Gastroesophageal sphincter (tissue), 4 donors: ENCODE measurements at regions not wholly inside any gene's neighbourhood (a gene's known extent, or its start where the extent isn't known, plus 50 kb on each side); places are given as distances from the start of the nearest gene placed in this dataset.

ENCODE experiments used
- ATAC-seq: fragments of 150-250 bp; one replicate; pipeline ENCODE4 v1.9.1; 2016; ENCODE audit warnings: mild to moderate bottlenecking, moderate library complexity
- H3K27ac ChIP-seq, 4 donors: fragments of 200-600 bp; sonication (generic) in 3 of 4; 1 replicate in 3 of 4; 2 replicates in 1 of 4; pipeline ENCODE4 v1.5.1; 2016 to 2019
- H3K27me3 ChIP-seq: fragments of 200-600 bp; sonication (generic); one replicate; pipeline ENCODE4 v1.5.1; 2019
- H3K36me3 ChIP-seq, 2 donors: fragments of 200-600 bp; sonication (generic); one replicate each; pipeline ENCODE4 v1.5.1; 2019; ENCODE audit warnings: control low read depth in 1 of 2
- H3K4me1 ChIP-seq, 3 donors: fragments of 200-600 bp; sonication (generic); 1 replicate in 2 of 3; 2 replicates in 1 of 3; pipeline ENCODE4 v1.5.1; 2016 to 2019; ENCODE audit warnings: control low read depth in 2 of 3
- H3K4me3 ChIP-seq, 2 donors: fragments of 200-600 bp; sonication (generic); one replicate each; pipeline ENCODE4 v1.5.1; 2019; ENCODE audit warnings: mild to moderate bottlenecking in 1 of 2, moderate library complexity in 1 of 2
- H3K9me3 ChIP-seq, 3 donors: fragments of 200-600 bp; sonication (generic); one replicate each; pipeline ENCODE4 v1.5.1; 2017 to 2019; ENCODE audit warnings: control low read depth in 2 of 3
- CTCF ChIP-seq, 4 experiments: fragments of 200-600 bp in 2 of 4; fragments of 450-650 bp in 2 of 4; sonication (generic) in 1 of 4; IDR thresholded peaks; one replicate each; pipeline ENCODE4 v1.5.1; 2017 to 2019; ENCODE audit warnings: antibody characterized with exemption in 4 of 4, mild to moderate bottlenecking in 2 of 4, moderate library complexity in 2 of 4
- EP300 ChIP-seq: sonication (generic); formaldehyde crosslinking; IDR thresholded peaks from one replicate; pipeline ENCODE4 v1.6.1; 2017; ENCODE audit warnings: antibody characterized with exemption, mild to moderate bottlenecking
- POLR2A ChIP-seq, 2 donors: fragments of 450-650 bp; IDR thresholded peaks; one replicate each; pipeline ENCODE4 v1.6.1; 2017; ENCODE audit warnings: antibody characterized with exemption in 2 of 2, mild to moderate bottlenecking in 2 of 2, moderate library complexity in 1 of 2
- POLR2AphosphoS5 ChIP-seq: sonication (generic); formaldehyde crosslinking; IDR thresholded peaks from one replicate; pipeline ENCODE4 v1.6.1; 2017; ENCODE audit warnings: antibody characterized with exemption
- WGBS, 2 donors: methylation state at CpG; one replicate each; pipeline ENCODE4 v1.1.5; 2018; ENCODE audit warnings: low coverage in 1 of 2; 5-methylcytosine and 5-hydroxymethylcytosine counted together

GRCh38 chr6:8872589-8872988 lies 437.2 kb upstream of the SLC35B3 start:
- 93 to 100% methylated on average over 1 of the region's 3 CpGs for WGBS, 2 donors
- H3K4me1 ChIP-seq: no peaks in the 10 kb centered on the region
- no peak for TF ChIP-seq POLR2AphosphoS5
- no peak for TF ChIP-seq CTCF (IDR thresholded peaks at IDR 0.05)
- no peak for TF ChIP-seq POLR2A (IDR thresholded peaks at IDR 0.05)
- TF ChIP-seq EP300: no peak
- no peak overlapping the region for H3K4me3 ChIP-seq
- no peaks in the 10 kb centered on the region for H3K27me3 ChIP-seq
- no peaks in the 10 kb centered on the region for H3K36me3 ChIP-seq
- H3K27ac ChIP-seq: no peak overlapping the region
- H3K9me3 ChIP-seq: no peaks in the 10 kb centered on the region
- no peak for ATAC-seq

- TF ChIP-seq POLR2A (IDR thresholded peaks at IDR 0.05) (no peak), POLR2AphosphoS5 (no peak), CTCF (IDR thresholded peaks at IDR 0.05) (no peak), EP300 (no peak)
- Histone ChIP-seq H3K27ac (no peak overlapping the region), H3K36me3 (no peaks in the 10 kb centered on the region), H3K27me3 (no peaks in the 10 kb centered on the region), H3K4me3 (no peak overlapping the region), H3K9me3 (no peaks in the 10 kb centered on the region), H3K4me1 (no peaks in the 10 kb centered on the region)
- WGBS, 2 donors: 93 to 94% methylated on average over 3 of the region's 3 CpGs
- ATAC-seq: no peak
These were observed 430.1 kb upstream of the SLC35B3 start for GRCh38 chr6:8865451-8865850.

GRCh38 chr6:8860671-8861070 lies 425.3 kb upstream of the SLC35B3 start:
- no peaks in the 10 kb centered on the region for H3K36me3 ChIP-seq
- H3K27ac ChIP-seq: no peak overlapping the region
- no peak overlapping the region for H3K4me3 ChIP-seq
- TF ChIP-seq CTCF (IDR thresholded peaks at IDR 0.05): no peak
- no peak for TF ChIP-seq POLR2A (IDR thresholded peaks at IDR 0.05)
- TF ChIP-seq EP300: no peak
- TF ChIP-seq POLR2AphosphoS5: no peak
- H3K4me1 ChIP-seq: no peaks in the 10 kb centered on the region
- H3K27me3 ChIP-seq: no peaks in the 10 kb centered on the region
- no peaks in the 10 kb centered on the region for H3K9me3 ChIP-seq
- ATAC-seq: no peak

- H3K4me3 ChIP-seq: no peak overlapping the region
- no peaks in the 10 kb centered on the region for H3K36me3 ChIP-seq
- WGBS, 2 donors: 73 to 76% methylated on average over 3 of the region's 3 CpGs
- no peaks in the 10 kb centered on the region for H3K27me3 ChIP-seq
- H3K9me3 ChIP-seq: no peaks in the 10 kb centered on the region
- no peak for ATAC-seq
- TF ChIP-seq EP300 (no peak), POLR2A (IDR thresholded peaks at IDR 0.05) (no peak), POLR2AphosphoS5 (no peak), CTCF (IDR thresholded peaks at IDR 0.05) (no peak)
- H3K27ac ChIP-seq: no peak overlapping the region
- no peaks in the 10 kb centered on the region for H3K4me1 ChIP-seq
These were observed 424.2 kb upstream of the SLC35B3 start for GRCh38 chr6:8859501-8859900.

GRCh38 chr6:8858854-8859331 lies 423.5 kb upstream of the SLC35B3 start:
- H3K27me3 ChIP-seq: no peaks in the 10 kb centered on the region
- no peaks in the 10 kb centered on the region for H3K36me3 ChIP-seq
- TF ChIP-seq EP300 (no peak), POLR2AphosphoS5 (no peak), CTCF (IDR thresholded peaks at IDR 0.05) (no peak), POLR2A (IDR thresholded peaks at IDR 0.05) (no peak)
- no peak overlapping the region for H3K4me3 ChIP-seq
- no peaks in the 10 kb centered on the region for H3K4me1 ChIP-seq
- H3K9me3 ChIP-seq: no peaks in the 10 kb centered on the region
- ATAC-seq: no peak
- no peak overlapping the region for H3K27ac ChIP-seq
- 51 to 66% methylated on average over 4 of the region's 4 CpGs for WGBS, 2 donors
